Coronary artery (tissue), 2 donors: ENCODE measurements at regions not wholly inside any gene's neighbourhood (a gene's known extent, or its start where the extent isn't known, plus 50 kb on each side); places are given as distances from the start of the nearest gene placed in this dataset.

Experiments used
- DNase-seq: peaks from one replicate; pipeline ENCODE4 v3.0.0-alpha.2; 2017; ENCODE audit warnings: low spot score
- H3K27ac ChIP-seq, 2 donors: fragments of 200-600 bp; sonication (generic); one replicate each; pipeline ENCODE4 v1.5.1; 2016 to 2019
- H3K4me3 ChIP-seq: fragments of 200-600 bp; sonication (generic); 2 replicates; pipeline ENCODE4 v1.5.1; 2016; ENCODE audit warnings: mild to moderate bottlenecking, moderate library complexity
- CTCF ChIP-seq: fragments of 200-600 bp; sonication (generic); IDR thresholded peaks from one replicate; pipeline ENCODE4 v1.5.1; 2019; ENCODE audit warnings: antibody characterized with exemption

DNA sequence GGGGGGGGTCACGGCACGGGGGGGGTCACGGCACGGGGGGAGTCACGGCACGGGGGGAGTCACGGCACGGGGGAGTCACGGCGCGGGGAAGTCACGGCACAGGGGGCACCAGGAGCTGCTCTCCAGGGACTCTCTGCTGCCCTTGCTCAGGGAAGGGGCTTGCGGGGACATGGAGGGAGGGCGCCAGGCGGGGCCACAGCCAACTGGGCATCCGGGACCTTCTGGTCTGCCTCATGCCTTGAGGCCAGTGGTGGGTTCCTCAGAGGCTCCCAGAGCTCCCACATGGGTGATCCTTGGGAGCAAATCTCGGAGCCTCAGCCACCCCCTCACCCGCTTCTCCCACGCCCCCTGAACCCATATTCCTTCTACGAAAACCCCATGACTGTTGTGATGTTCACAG, 55.8 kb upstream of the TMEM18 start:
- TF ChIP-seq CTCF = no peak
- DNase-seq = no peak
- no peak overlapping the region for H3K27ac ChIP-seq
- no peak overlapping the region for H3K4me3 ChIP-seq

- Histone ChIP-seq H3K27ac (no peak overlapping the region), H3K4me3 (no peak overlapping the region)
- TF ChIP-seq CTCF = no peak
- DNase-seq = no peak
Measured at GRCh38 chr2:731711-732110, 54.5 kb upstream of the TMEM18 start.

GRCh38 chr2:729376-729861, 52.2 kb upstream of the TMEM18 start:
- no peak for TF ChIP-seq CTCF

DNA sequence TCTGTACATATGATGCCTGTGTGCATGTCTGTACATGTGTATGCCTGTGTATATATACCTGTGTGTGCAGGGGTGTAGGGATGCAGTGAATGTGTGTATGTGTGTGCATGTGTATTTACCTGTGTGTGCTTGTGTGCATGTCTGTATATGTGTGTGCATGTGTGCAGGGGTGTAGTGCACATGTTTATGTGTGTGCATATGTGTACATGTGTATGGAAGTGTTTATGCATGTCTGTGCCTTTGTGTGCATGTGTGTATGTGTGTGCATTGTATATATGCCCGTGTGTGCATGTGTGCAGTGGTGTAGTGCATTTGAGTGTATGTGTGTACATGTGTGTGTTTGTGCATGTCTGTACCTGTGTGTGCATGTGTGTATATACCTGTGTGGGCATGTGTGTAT, 51.0 kb upstream of the TMEM18 start:
- no peak for DNase-seq
- Histone ChIP-seq H3K4me3 (no peak overlapping the region), H3K27ac (no peak overlapping the region)
- TF ChIP-seq CTCF = no peak

More at GRCh38 chr2:729376-729861, 52.2 kb upstream of the TMEM18 start:
- Histone ChIP-seq H3K4me3 (no peak overlapping the region), H3K27ac (no peak overlapping the region)
- DNase-seq = no peak

GRCh38 chr2:727071-727470, 49.9 kb upstream of the TMEM18 start:
- Histone ChIP-seq H3K4me3 (no peak overlapping the region), H3K27ac (no peak overlapping the region)
- no peak for DNase-seq
- TF ChIP-seq CTCF = no peak
